AG09309 (cell line): ENCODE measurements at regions not wholly inside any gene's neighbourhood (a gene's known extent, or its start where the extent isn't known, plus 50 kb on each side); places are given as distances from the start of the nearest gene placed in this dataset.

ENCODE experiments used
- DNase-seq: peaks from one replicate; pipeline ENCODE4 v3.0.0-alpha.2; 2010; ENCODE audit warnings: low read depth
- H3K4me3 ChIP-seq: 2 replicates; pipeline ENCODE4 v1.5.1; 2011; ENCODE audit warnings: mild to moderate bottlenecking, low read depth, low read length, moderate library complexity; ENCODE audit not compliant: control insufficient read depth
- CTCF ChIP-seq: IDR thresholded peaks from 2 replicates; pipeline ENCODE4 v1.5.1; 2011; ENCODE audit warnings: mild to moderate bottlenecking, low read depth, low read length, inconsistent platforms; ENCODE audit not compliant: insufficient read depth, control insufficient read depth; ENCODE audit errors: missing control alignments

DNA sequence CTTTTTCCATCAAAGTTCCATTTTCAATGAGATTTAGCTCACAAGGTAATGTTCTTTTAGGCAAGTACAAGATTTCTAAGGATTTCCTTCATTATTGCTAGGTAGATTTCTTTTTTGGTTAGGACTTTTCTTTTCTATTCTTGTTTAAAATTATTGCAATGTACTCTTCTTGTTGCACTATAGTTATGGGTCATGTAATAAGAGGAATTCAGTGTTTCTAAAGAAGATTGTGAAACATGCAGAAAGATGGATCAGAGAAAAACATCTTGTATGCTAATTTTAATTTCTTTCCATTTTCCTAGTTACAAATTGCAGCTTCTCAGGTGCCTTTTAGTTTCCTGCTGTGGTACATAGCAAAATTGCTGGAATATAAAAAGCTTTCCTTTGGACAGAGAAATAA lies 56.1 kb downstream of the BTG1 start:
- no peak for DNase-seq
- no peak for TF ChIP-seq CTCF
- H3K4me3 ChIP-seq, result no peak overlapping the region

- H3K4me3 ChIP-seq, result no peak overlapping the region
- DNase-seq, result no peak
- no peak for TF ChIP-seq CTCF
These were observed 56.8 kb downstream of the BTG1 start for GRCh38 chr12:92088805-92089204.

GRCh38 chr12:92085736-92086040 lies 60.0 kb downstream of the BTG1 start:
- no peak overlapping the region for H3K4me3 ChIP-seq
- no peak for TF ChIP-seq CTCF
- DNase-seq, result no peak

DNA sequence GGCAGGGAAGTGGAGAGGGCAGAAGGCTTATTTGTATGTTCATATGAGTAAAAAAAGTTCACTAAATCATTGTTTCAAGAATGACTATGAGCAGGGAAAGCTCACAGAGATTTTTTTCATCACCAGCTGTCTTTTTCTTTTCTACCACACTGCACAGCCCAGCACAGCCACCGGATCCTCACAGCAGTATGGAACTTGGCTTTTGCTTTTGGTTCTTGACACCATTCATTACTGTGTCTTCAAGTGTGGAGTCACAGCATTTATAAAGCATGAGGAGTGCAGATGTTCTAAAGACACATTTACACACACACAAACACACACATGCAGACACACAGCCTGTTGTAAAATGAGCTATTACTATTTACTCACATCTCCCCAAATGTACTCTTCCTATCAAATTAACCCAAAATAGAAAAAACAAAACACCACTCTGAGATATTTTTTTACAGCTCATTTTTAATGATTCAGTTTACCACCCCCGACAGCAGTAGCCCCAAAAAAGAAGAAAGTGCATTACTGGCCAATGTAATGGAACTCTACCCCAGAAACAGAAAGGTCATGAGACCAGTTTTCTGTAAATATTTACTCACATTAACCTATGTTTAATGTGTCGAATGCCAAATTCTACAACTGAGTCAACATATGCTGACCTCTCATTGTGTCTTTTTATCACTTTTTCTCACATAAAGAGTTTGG lies 60.5 kb downstream of the BTG1 start:
- no peak for TF ChIP-seq CTCF
- no peak for DNase-seq
- H3K4me3 ChIP-seq, result no peak overlapping the region

GRCh38 chr12:92080911-92081285 lies 64.7 kb downstream of the BTG1 start:
- no peak overlapping the region; the same call in 1 of the 2 replicates for H3K4me3 ChIP-seq
- no peak for DNase-seq
- no peak for TF ChIP-seq CTCF

- no peak for TF ChIP-seq CTCF
- no peak overlapping the region for H3K4me3 ChIP-seq
- no peak for DNase-seq
These were observed 66.6 kb downstream of the BTG1 start for GRCh38 chr12:92079054-92079385.
